Fibroblast of the conjunctiva (primary cell): ENCODE measurements at regions not wholly inside any gene's neighbourhood (a gene's known extent, or its start where the extent isn't known, plus 50 kb on each side); places are given as distances from the start of the nearest gene placed in this dataset.

Source experiments
- DNase-seq: peaks from one replicate; pipeline ENCODE4 v3.0.0-alpha.2; 2010; ENCODE audit warnings: low read depth

GRCh38 chr4:186351668-186352194 is 85.7 kb downstream of the F11 start:
- no peak for DNase-seq

GRCh38 chr4:186348433-186348832 is 82.4 kb downstream of the F11 start:
- no peak for DNase-seq

- no peak for DNase-seq
Observed at GRCh38 chr4:186347743-186348142, 81.8 kb downstream of the F11 start.

GRCh38 chr4:186345184-186345583 is 79.2 kb downstream of the F11 start:
- DNase-seq = no peak

GRCh38 chr4:186342582-186342981 is 76.6 kb downstream of the F11 start:
- no peak for DNase-seq

GRCh38 chr4:186341655-186342054 is 75.7 kb downstream of the F11 start:
- DNase-seq = no peak
